ENCODE measurements at regions not wholly inside any gene's neighbourhood (a gene's known extent, or its start where the extent isn't known, plus 50 kb on each side); places are given as distances from the start of the nearest gene placed in this dataset.

- H3K27ac ChIP-seq = no peak overlapping the region
- H3K4me3 ChIP-seq = no peak overlapping the region
- no peaks in the 10 kb centered on the region for H3K36me3 ChIP-seq (ENCODE audit: insufficient read depth, low read length)
- no peak for TF ChIP-seq EZH2 (IDR thresholded peaks at IDR 0.05)
- TF ChIP-seq FOXP2 (optimal IDR thresholded peaks at IDR 0.05; ENCODE audit: control extremely low read depth, extremely low read length, insufficient read depth) = no peak
- no peak for TF ChIP-seq POLR2AphosphoS5 (IDR thresholded peaks at IDR 0.05; ENCODE audit: borderline replicate concordance, low read depth, low read length)
- no peak for DNase-seq (ENCODE audit: low read depth, low spot score)
- no peak overlapping the region for H3K9ac ChIP-seq (ENCODE audit: insufficient read length)
- no peaks in the 10 kb centered on the region for H3K9me3 ChIP-seq (ENCODE audit: low read depth, low read length)
These were observed 932.8 kb downstream of the BRD1 start for GRCh38 chr22:48894804-48895250.

GRCh38 chr22:48894064-48894671 lies 933.5 kb downstream of the BRD1 start:
- Histone ChIP-seq H3K36me3 (ENCODE audit: insufficient read depth, low read length) (no peaks in the 10 kb centered on the region), H3K4me3 (no peak overlapping the region), H3K9me3 (ENCODE audit: low read depth, low read length) (no peaks in the 10 kb centered on the region), H3K9ac (ENCODE audit: insufficient read length) (no peak overlapping the region), H3K27ac (no peak overlapping the region)
- no peak for DNase-seq (ENCODE audit: low read depth, low spot score)
- TF ChIP-seq EZH2 (IDR thresholded peaks at IDR 0.05) (no peak), FOXP2 (optimal IDR thresholded peaks at IDR 0.05; ENCODE audit: control extremely low read depth, extremely low read length, insufficient read depth) (no peak), POLR2AphosphoS5 (IDR thresholded peaks at IDR 0.05; ENCODE audit: borderline replicate concordance, low read depth, low read length) (no peak)

- Histone ChIP-seq H3K9ac (ENCODE audit: insufficient read length) (no peak overlapping the region), H3K9me3 (ENCODE audit: low read depth, low read length) (no peaks in the 10 kb centered on the region), H3K36me3 (ENCODE audit: insufficient read depth, low read length) (no peaks in the 10 kb centered on the region), H3K4me3 (no peak overlapping the region), H3K27ac (no peak overlapping the region)
- TF ChIP-seq POLR2AphosphoS5 (IDR thresholded peaks at IDR 0.05; ENCODE audit: borderline replicate concordance, low read depth, low read length) (no peak), EZH2 (IDR thresholded peaks at IDR 0.05) (no peak), FOXP2 (optimal IDR thresholded peaks at IDR 0.05; ENCODE audit: control extremely low read depth, extremely low read length, insufficient read depth) (no peak)
- DNase-seq (ENCODE audit: low read depth, low spot score) = no peak
These were observed 934.2 kb downstream of the BRD1 start for GRCh38 chr22:48893288-48894063.

GRCh38 chr22:48892578-48893287 lies 934.9 kb downstream of the BRD1 start:
- Histone ChIP-seq H3K9me3 (ENCODE audit: low read depth, low read length) (no peaks in the 10 kb centered on the region), H3K9ac (ENCODE audit: insufficient read length) (no peak overlapping the region)
- TF ChIP-seq FOXP2 (optimal IDR thresholded peaks at IDR 0.05; ENCODE audit: control extremely low read depth, extremely low read length, insufficient read depth) (no peak), EZH2 (IDR thresholded peaks at IDR 0.05) (no peak), POLR2AphosphoS5 (IDR thresholded peaks at IDR 0.05; ENCODE audit: borderline replicate concordance, low read depth, low read length) (no peak)

GRCh38 chr22:48891688-48892577 lies 935.7 kb downstream of the BRD1 start:
- no peaks in the 10 kb centered on the region for H3K36me3 ChIP-seq (ENCODE audit: insufficient read depth, low read length)
- H3K9ac ChIP-seq (ENCODE audit: insufficient read length) = no peak overlapping the region
- no peaks in the 10 kb centered on the region for H3K9me3 ChIP-seq (ENCODE audit: low read depth, low read length)
- no peak for TF ChIP-seq FOXP2 (optimal IDR thresholded peaks at IDR 0.05; ENCODE audit: control extremely low read depth, extremely low read length, insufficient read depth)
- TF ChIP-seq EZH2 (IDR thresholded peaks at IDR 0.05) = no peak
- no peak for TF ChIP-seq POLR2AphosphoS5 (IDR thresholded peaks at IDR 0.05; ENCODE audit: borderline replicate concordance, low read depth, low read length)
- DNase-seq (ENCODE audit: low read depth, low spot score) = no peak
- H3K27ac ChIP-seq = no peak overlapping the region
- no peak overlapping the region for H3K4me3 ChIP-seq

More at GRCh38 chr22:48892578-48893287, 934.9 kb downstream of the BRD1 start:
- Histone ChIP-seq H3K36me3 (ENCODE audit: insufficient read depth, low read length) (no peaks in the 10 kb centered on the region), H3K4me3 (no peak overlapping the region), H3K27ac (no peak overlapping the region)
- DNase-seq (ENCODE audit: low read depth, low spot score) = no peak

GRCh38 chr22:48890693-48891554 lies 936.7 kb downstream of the BRD1 start:
- no peak for TF ChIP-seq POLR2AphosphoS5 (IDR thresholded peaks at IDR 0.05; ENCODE audit: borderline replicate concordance, low read depth, low read length)
- TF ChIP-seq EZH2 (IDR thresholded peaks at IDR 0.05) = no peak
- no peak for TF ChIP-seq FOXP2 (optimal IDR thresholded peaks at IDR 0.05; ENCODE audit: control extremely low read depth, extremely low read length, insufficient read depth)
- Histone ChIP-seq H3K4me3 (no peak overlapping the region), H3K9me3 (ENCODE audit: low read depth, low read length) (no peaks in the 10 kb centered on the region), H3K36me3 (ENCODE audit: insufficient read depth, low read length) (no peaks in the 10 kb centered on the region), H3K9ac (ENCODE audit: insufficient read length) (no peak overlapping the region), H3K27ac (no peak overlapping the region)
- DNase-seq (ENCODE audit: low read depth, low spot score) = no peak
